ENCODE measurements at regions not wholly inside any gene's neighbourhood (a gene's known extent, or its start where the extent isn't known, plus 50 kb on each side); places are given as distances from the start of the nearest gene placed in this dataset.

GRCh38 chr15:29377161-29377560 is 107.5 kb upstream of the NSMCE3 start:
- no peak for ATAC-seq

GRCh38 chr15:29376590-29376989 is 107.0 kb upstream of the NSMCE3 start:
- ATAC-seq (no peak), DNase-seq (no peak)
- no peak overlapping the region for H3K4me3 Mint-ChIP-seq
- peaks cover 15% of the 10 kb centered on the region for H3K27me3 Mint-ChIP-seq (ENCODE audit: low read depth)
- no peaks in the 10 kb centered on the region for H3K9me3 Mint-ChIP-seq
- H3K4me1 Mint-ChIP-seq (ENCODE audit: low read depth) = no peaks in the 10 kb centered on the region
- H3K36me3 Mint-ChIP-seq (ENCODE audit: insufficient read depth) = no peaks in the 10 kb centered on the region

More at GRCh38 chr15:29377161-29377560, 107.5 kb upstream of the NSMCE3 start:
- no peak for DNase-seq
- H3K36me3 Mint-ChIP-seq (ENCODE audit: insufficient read depth) = no peaks in the 10 kb centered on the region
- H3K4me3 Mint-ChIP-seq = no peak overlapping the region
- H3K27me3 Mint-ChIP-seq (ENCODE audit: low read depth) = peaks cover 16% of the 10 kb centered on the region
- no peaks in the 10 kb centered on the region for H3K4me1 Mint-ChIP-seq (ENCODE audit: low read depth)
- H3K9me3 Mint-ChIP-seq = no peaks in the 10 kb centered on the region

GRCh38 chr15:29369261-29369660 is 99.6 kb upstream of the NSMCE3 start:
- no peak for ATAC-seq
- H3K4me3 Mint-ChIP-seq = no peak overlapping the region
- H3K4me1 Mint-ChIP-seq (ENCODE audit: low read depth) = no peaks in the 10 kb centered on the region
- peaks cover 18% of the 10 kb centered on the region for H3K9me3 Mint-ChIP-seq
- no peak for DNase-seq
- no peaks in the 10 kb centered on the region for H3K36me3 Mint-ChIP-seq (ENCODE audit: insufficient read depth)
- peaks cover 11% of the 10 kb centered on the region for H3K27me3 Mint-ChIP-seq (ENCODE audit: low read depth)

- Mint-ChIP-seq H3K36me3 (ENCODE audit: insufficient read depth) (no peaks in the 10 kb centered on the region), H3K4me1 (ENCODE audit: low read depth) (no peaks in the 10 kb centered on the region), H3K9me3 (peaks cover 14% of the 10 kb centered on the region), H3K4me3 (no peak overlapping the region), H3K27me3 (ENCODE audit: low read depth) (peaks cover 15% of the 10 kb centered on the region)
- no peak for DNase-seq
- no peak for ATAC-seq
Measured at GRCh38 chr15:29364426-29365078, 94.9 kb upstream of the NSMCE3 start.

- no peaks in the 10 kb centered on the region for H3K36me3 Mint-ChIP-seq (ENCODE audit: insufficient read depth)
- no peak overlapping the region for H3K4me3 Mint-ChIP-seq
- no peak for ATAC-seq
- DNase-seq = no peak
- H3K27me3 Mint-ChIP-seq (ENCODE audit: low read depth) = peaks cover 13% of the 10 kb centered on the region
- no peaks in the 10 kb centered on the region for H3K4me1 Mint-ChIP-seq (ENCODE audit: low read depth)
- no peaks in the 10 kb centered on the region for H3K9me3 Mint-ChIP-seq
Measured at GRCh38 chr15:29361560-29361959, 91.9 kb upstream of the NSMCE3 start.

GRCh38 chr15:29360152-29360551 is 90.5 kb upstream of the NSMCE3 start:
- ATAC-seq (no peak), DNase-seq (no peak)
- H3K9me3 Mint-ChIP-seq = no peaks in the 10 kb centered on the region
- no peaks in the 10 kb centered on the region for H3K36me3 Mint-ChIP-seq (ENCODE audit: insufficient read depth)
- peaks cover 6% of the 10 kb centered on the region for H3K27me3 Mint-ChIP-seq (ENCODE audit: low read depth)
- H3K4me3 Mint-ChIP-seq = no peak overlapping the region
- no peaks in the 10 kb centered on the region for H3K4me1 Mint-ChIP-seq (ENCODE audit: low read depth)

GRCh38 chr15:29356786-29357185 is 87.2 kb upstream of the NSMCE3 start:
- Mint-ChIP-seq H3K4me1 (ENCODE audit: low read depth) (no peaks in the 10 kb centered on the region), H3K9me3 (no peaks in the 10 kb centered on the region), H3K36me3 (ENCODE audit: insufficient read depth) (no peaks in the 10 kb centered on the region), H3K4me3 (no peak overlapping the region), H3K27me3 (ENCODE audit: low read depth) (peaks cover 10% of the 10 kb centered on the region)
- ATAC-seq (no peak), DNase-seq (no peak)

GRCh38 chr15:29355477-29355876 is 85.9 kb upstream of the NSMCE3 start:
- Mint-ChIP-seq H3K36me3 (ENCODE audit: insufficient read depth) (no peaks in the 10 kb centered on the region), H3K27me3 (ENCODE audit: low read depth) (peaks cover 10% of the 10 kb centered on the region), H3K9me3 (no peaks in the 10 kb centered on the region), H3K4me3 (no peak overlapping the region), H3K4me1 (ENCODE audit: low read depth) (no peaks in the 10 kb centered on the region)
- DNase-seq (no peak), ATAC-seq (no peak)

- no peak overlapping the region for H3K4me3 Mint-ChIP-seq
- no peaks in the 10 kb centered on the region for H3K4me1 Mint-ChIP-seq (ENCODE audit: low read depth)
- no peak for DNase-seq
- H3K9me3 Mint-ChIP-seq = no peaks in the 10 kb centered on the region
- H3K27me3 Mint-ChIP-seq (ENCODE audit: low read depth) = peaks cover 15% of the 10 kb centered on the region
- H3K36me3 Mint-ChIP-seq (ENCODE audit: insufficient read depth) = no peaks in the 10 kb centered on the region
- no peak for ATAC-seq
Measured at GRCh38 chr15:29352402-29352801, 82.8 kb upstream of the NSMCE3 start.

GRCh38 chr15:29349196-29349595 is 79.6 kb upstream of the NSMCE3 start:
- ATAC-seq (no peak), DNase-seq (no peak)
- H3K4me1 Mint-ChIP-seq (ENCODE audit: low read depth) = no peaks in the 10 kb centered on the region
- peaks cover 12% of the 10 kb centered on the region for H3K27me3 Mint-ChIP-seq (ENCODE audit: low read depth)
- no peaks in the 10 kb centered on the region for H3K36me3 Mint-ChIP-seq (ENCODE audit: insufficient read depth)
- H3K4me3 Mint-ChIP-seq = no peak overlapping the region
- H3K9me3 Mint-ChIP-seq = no peaks in the 10 kb centered on the region

- peaks cover 10% of the 10 kb centered on the region for H3K27me3 Mint-ChIP-seq (ENCODE audit: low read depth)
- H3K4me3 Mint-ChIP-seq = no peak overlapping the region
- no peaks in the 10 kb centered on the region for H3K9me3 Mint-ChIP-seq
- DNase-seq (no peak), ATAC-seq (no peak)
- no peaks in the 10 kb centered on the region for H3K4me1 Mint-ChIP-seq (ENCODE audit: low read depth)
- no peaks in the 10 kb centered on the region for H3K36me3 Mint-ChIP-seq (ENCODE audit: insufficient read depth)
Measured at GRCh38 chr15:29348336-29348914, 78.8 kb upstream of the NSMCE3 start.

- ATAC-seq = no peak
- Mint-ChIP-seq H3K27me3 (ENCODE audit: low read depth) (peaks cover 5% of the 10 kb centered on the region), H3K4me3 (no peak overlapping the region), H3K9me3 (no peaks in the 10 kb centered on the region), H3K36me3 (ENCODE audit: insufficient read depth) (no peaks in the 10 kb centered on the region), H3K4me1 (ENCODE audit: low read depth) (no peaks in the 10 kb centered on the region)
- no peak for DNase-seq
Measured at GRCh38 chr15:29346998-29347397, 77.4 kb upstream of the NSMCE3 start.

GRCh38 chr15:29345549-29346525 is 76.2 kb upstream of the NSMCE3 start:
- Mint-ChIP-seq H3K9me3 (no peaks in the 10 kb centered on the region), H3K27me3 (ENCODE audit: low read depth) (peaks cover 5% of the 10 kb centered on the region)
- ATAC-seq = no peak

GRCh38 chr15:29344474-29344873 is 74.9 kb upstream of the NSMCE3 start:
- no peaks in the 10 kb centered on the region for H3K9me3 Mint-ChIP-seq
- ATAC-seq = no peak

More at GRCh38 chr15:29345549-29346525, 76.2 kb upstream of the NSMCE3 start:
- Mint-ChIP-seq H3K4me3 (no peak overlapping the region), H3K4me1 (ENCODE audit: low read depth) (no peaks in the 10 kb centered on the region), H3K36me3 (ENCODE audit: insufficient read depth) (no peaks in the 10 kb centered on the region)
- no peak for DNase-seq

More at GRCh38 chr15:29344474-29344873, 74.9 kb upstream of the NSMCE3 start:
- no peaks in the 10 kb centered on the region for H3K4me1 Mint-ChIP-seq (ENCODE audit: low read depth)
- DNase-seq = no peak
- H3K4me3 Mint-ChIP-seq = no peak overlapping the region
- peaks cover 5% of the 10 kb centered on the region for H3K27me3 Mint-ChIP-seq (ENCODE audit: low read depth)
- H3K36me3 Mint-ChIP-seq (ENCODE audit: insufficient read depth) = no peaks in the 10 kb centered on the region
